SH-SY5Y (cell line): ENCODE measurements at regions not wholly inside any gene's neighbourhood (a gene's known extent, or its start where the extent isn't known, plus 50 kb on each side); places are given as distances from the start of the nearest gene placed in this dataset.

Experiments
- GATA2 ChIP-seq: IDR thresholded peaks from 2 replicates; pipeline ENCODE4 v1.6.1; 2011; ENCODE audit warnings: mild to moderate bottlenecking, low read depth, low read length
- GATA3 ChIP-seq: IDR thresholded peaks from 2 replicates; pipeline ENCODE4 v1.6.1; 2011; ENCODE audit warnings: low read depth, mild to moderate bottlenecking, low read length, moderate library complexity

- TF ChIP-seq GATA2 (no peak), GATA3 (no peak)
Observed at GRCh38 chr21:38089763-38090046, 167.1 kb upstream of the KCNJ15 start.
